ENCODE measurements at regions not wholly inside any gene's neighbourhood (a gene's known extent, or its start where the extent isn't known, plus 50 kb on each side); places are given as distances from the start of the nearest gene placed in this dataset. TPM values are rescaled to one million over a fixed set of nuclear protein-coding genes. Genes with fewer than 3 reads are reported as not detected.

Small RNAs in the stretch of these regions (small RNA-seq; reads per million reads assigned to genes)
- gene AL163153.1 (ENCODE audit: insufficient read depth) (not detected), gene AL358913.1 (ENCODE audit: insufficient read depth) (not detected), gene AL442163.3 (ENCODE audit: insufficient read depth) (not detected)
